Keratinocyte (primary cell): ENCODE measurements at regions not wholly inside any gene's neighbourhood (a gene's known extent, or its start where the extent isn't known, plus 50 kb on each side); places are given as distances from the start of the nearest gene placed in this dataset.

Source experiments
- DNase-seq: peaks from one replicate; pipeline ENCODE4 v3.0.0-alpha.2; 2011; ENCODE audit warnings: low read depth, missing footprints, low spot score
- FAIRE-seq: peaks from 2 replicates; lab custom pipeline; 2011; peaks lifted over from hg19 to GRCh38; lab: Jason Lieb, UNC
- H2AFZ ChIP-seq: 2 replicates; pipeline ENCODE4 v1.6.0; 2012; ENCODE audit warnings: low read length, control low read depth, inconsistent platforms; ENCODE audit not compliant: control insufficient read depth
- H3K27ac ChIP-seq: 2 replicates; pipeline ENCODE4 v1.5.1; 2011; ENCODE audit warnings: low read length; ENCODE audit not compliant: control insufficient read depth, insufficient read depth
- H3K27me3 ChIP-seq: 3 replicates; pipeline ENCODE4 v1.6.0; 2011; ENCODE audit warnings: low read length; ENCODE audit not compliant: control insufficient read depth, insufficient read depth; ENCODE audit errors: extremely low read depth
- H3K36me3 ChIP-seq, 2 experiments: 2 replicates in 1 of 2; 3 replicates in 1 of 2; pipeline ENCODE4 v1.5.1; 2011; ENCODE audit warnings: low read length in 2 of 2, mild to moderate bottlenecking in 1 of 2; ENCODE audit not compliant: control insufficient read depth in 2 of 2, insufficient read depth in 2 of 2; ENCODE audit errors: extremely low read depth in 1 of 2
- H3K4me1 ChIP-seq: 3 replicates; pipeline ENCODE4 v1.5.1; 2011; ENCODE audit warnings: low read length; ENCODE audit not compliant: control insufficient read depth, insufficient read depth; ENCODE audit errors: extremely low read depth
- H3K4me2 ChIP-seq: 3 replicates; pipeline ENCODE4 v1.6.0; 2011; ENCODE audit warnings: low read depth, low read length; ENCODE audit not compliant: control insufficient read depth, insufficient read depth; ENCODE audit errors: extremely low read depth
- H3K4me3 ChIP-seq, 3 experiments: fragments of 200-600 bp in 1 of 3; sonication (generic) in 1 of 3; 2 replicates in 2 of 3; 3 replicates in 1 of 3; pipeline ENCODE4 v1.5.1; 2011 to 2016; ENCODE audit warnings: low read length in 3 of 3, mild to moderate bottlenecking in 3 of 3, control low read depth in 2 of 3, inconsistent platforms in 1 of 3, low read depth in 1 of 3, mixed read lengths in 1 of 3, mixed run types in 1 of 3, moderate library complexity in 1 of 3; ENCODE audit not compliant: control insufficient read depth in 2 of 3, insufficient read depth in 2 of 3; ENCODE audit errors: extremely low read depth in 1 of 3
- H3K79me2 ChIP-seq: 2 replicates; pipeline ENCODE4 v1.6.0; 2012; ENCODE audit warnings: low read length; ENCODE audit not compliant: control insufficient read depth, insufficient read depth
- H3K9ac ChIP-seq: 3 replicates; pipeline ENCODE4 v1.6.0; 2011; ENCODE audit warnings: low read length; ENCODE audit not compliant: control insufficient read depth, insufficient read depth; ENCODE audit errors: extremely low read depth
- H3K9me1 ChIP-seq: 3 replicates; pipeline ENCODE4 v1.6.0; 2011; ENCODE audit warnings: low read length; ENCODE audit not compliant: control insufficient read depth, insufficient read depth; ENCODE audit errors: extremely low read depth
- H3K9me3 ChIP-seq: 2 replicates; pipeline ENCODE4 v1.5.1; 2012; ENCODE audit warnings: low read depth, low read length; ENCODE audit not compliant: control insufficient read depth
- H4K20me1 ChIP-seq: 3 replicates; pipeline ENCODE4 v1.6.0; 2011; ENCODE audit warnings: low read length; ENCODE audit not compliant: control insufficient read depth, insufficient read depth; ENCODE audit errors: extremely low read depth
- EZH2 ChIP-seq: IDR thresholded peaks from one replicate; pipeline ENCODE4 v1.6.1; 2012; ENCODE audit warnings: inconsistent platforms, mild to moderate bottlenecking, low read length, moderate library complexity
- dilution Hi-C: fragments of 300-500 bp; cut with MboI; formaldehyde crosslinking; loops from one replicate; pipeline ENCODE4 v1.7.0; 2020; ENCODE audit warnings: low sequenced_read_pairs; ENCODE audit not compliant: extremely low pct_ligation_motif_present
- TF ChIP-seq, protein P1 (sequence below), 3 experiments: IDR thresholded peaks in 1 of 3; conservative IDR thresholded peaks in 1 of 3; optimal IDR thresholded peaks in 1 of 3; 2 replicates in 2 of 3; 3 replicates in 1 of 3; pipeline versions ENCODE3 to v1.5.1; 2011; ENCODE audit warnings: low read length in 3 of 3, mild to moderate bottlenecking in 3 of 3, moderate library complexity in 2 of 3, control low read depth in 1 of 3, inconsistent platforms in 1 of 3; ENCODE audit not compliant: insufficient read depth in 2 of 3; ENCODE audit errors: extremely low read depth in 1 of 3

DNA sequence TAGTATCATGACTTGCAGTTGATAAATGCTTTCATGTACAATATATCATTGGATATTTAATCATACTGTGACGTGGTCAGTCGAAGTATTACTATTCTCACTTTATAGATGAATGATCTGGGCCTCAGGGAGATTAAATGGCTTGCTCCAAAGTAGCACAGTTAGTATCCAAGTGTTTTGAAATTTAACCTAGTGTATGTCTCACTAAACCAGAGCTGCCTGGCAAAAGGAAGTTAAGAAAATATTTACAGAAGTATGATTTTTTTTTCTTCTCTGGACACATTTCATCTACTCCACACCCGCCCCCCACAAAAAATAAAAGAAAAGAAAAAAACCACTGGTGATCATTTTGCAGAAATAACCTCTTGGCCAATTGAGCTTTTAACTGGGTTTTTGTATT, 71.9 kb upstream of the CXADR start:
- Histone ChIP-seq H3K9me3 (no peaks in the 10 kb centered on the region), H3K27ac (no peak overlapping the region), H3K36me3 (no peaks in the 10 kb centered on the region), H3K79me2 (no peaks in the 10 kb centered on the region), H2AFZ (no peak overlapping the region), H3K9ac (no peak overlapping the region), H4K20me1 (no peaks in the 10 kb centered on the region), H3K4me3 (no peak overlapping the region), H3K4me1 (no peaks in the 10 kb centered on the region), H3K4me2 (no peak overlapping the region), H3K9me1 (no peaks in the 10 kb centered on the region), H3K27me3 (no peaks in the 10 kb centered on the region)
- dilution Hi-C loops = no loop called here
- TF ChIP-seq, protein P1, sequence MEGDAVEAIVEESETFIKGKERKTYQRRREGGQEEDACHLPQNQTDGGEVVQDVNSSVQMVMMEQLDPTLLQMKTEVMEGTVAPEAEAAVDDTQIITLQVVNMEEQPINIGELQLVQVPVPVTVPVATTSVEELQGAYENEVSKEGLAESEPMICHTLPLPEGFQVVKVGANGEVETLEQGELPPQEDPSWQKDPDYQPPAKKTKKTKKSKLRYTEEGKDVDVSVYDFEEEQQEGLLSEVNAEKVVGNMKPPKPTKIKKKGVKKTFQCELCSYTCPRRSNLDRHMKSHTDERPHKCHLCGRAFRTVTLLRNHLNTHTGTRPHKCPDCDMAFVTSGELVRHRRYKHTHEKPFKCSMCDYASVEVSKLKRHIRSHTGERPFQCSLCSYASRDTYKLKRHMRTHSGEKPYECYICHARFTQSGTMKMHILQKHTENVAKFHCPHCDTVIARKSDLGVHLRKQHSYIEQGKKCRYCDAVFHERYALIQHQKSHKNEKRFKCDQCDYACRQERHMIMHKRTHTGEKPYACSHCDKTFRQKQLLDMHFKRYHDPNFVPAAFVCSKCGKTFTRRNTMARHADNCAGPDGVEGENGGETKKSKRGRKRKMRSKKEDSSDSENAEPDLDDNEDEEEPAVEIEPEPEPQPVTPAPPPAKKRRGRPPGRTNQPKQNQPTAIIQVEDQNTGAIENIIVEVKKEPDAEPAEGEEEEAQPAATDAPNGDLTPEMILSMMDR (optimal IDR thresholded peaks at IDR 0.05 in 1 of 3, IDR thresholded peaks at IDR 0.05 in 1 of 3, conservative IDR thresholded peaks at IDR 0.05 in 1 of 3; ENCODE audit: extremely low read depth in 1 of 3, insufficient read depth in 2 of 3, low read length in 3 of 3) = no peak
- TF ChIP-seq EZH2 = no peak
- FAIRE-seq = no peak
- no peak for DNase-seq

DNA sequence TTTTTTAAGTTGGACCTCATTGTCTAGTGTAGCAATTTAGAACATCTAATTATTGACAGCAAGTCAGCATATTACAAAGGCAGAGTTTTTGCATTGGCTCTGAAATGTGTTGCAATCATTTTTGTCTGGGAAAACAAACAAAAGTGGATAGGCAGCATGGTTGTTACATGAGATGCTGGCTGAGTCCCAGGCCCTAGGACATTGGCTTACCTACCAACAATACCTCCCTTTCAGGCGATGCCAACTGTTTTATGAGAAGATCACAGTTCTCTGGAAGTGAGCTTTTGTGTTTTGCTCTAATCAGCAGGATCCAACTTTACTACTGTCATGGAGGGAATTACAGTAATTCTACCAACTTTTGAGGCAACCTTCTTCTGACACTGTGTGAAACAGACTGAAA, 71.5 kb upstream of the CXADR start:
- H3K79me2 ChIP-seq = no peaks in the 10 kb centered on the region
- no peaks in the 10 kb centered on the region for H3K9me1 ChIP-seq
- no peak overlapping the region for H3K27ac ChIP-seq
- no peak overlapping the region for H3K4me3 ChIP-seq
- no peak overlapping the region for H3K9ac ChIP-seq
- H3K4me2 ChIP-seq = no peak overlapping the region
- H4K20me1 ChIP-seq = no peaks in the 10 kb centered on the region
- no peak overlapping the region for H2AFZ ChIP-seq
- no peaks in the 10 kb centered on the region for H3K9me3 ChIP-seq
- DNase-seq = no peak
- dilution Hi-C loops = no loop called here
- H3K27me3 ChIP-seq = no peaks in the 10 kb centered on the region
- TF ChIP-seq, protein P1 (optimal IDR thresholded peaks at IDR 0.05 in 1 of 3, IDR thresholded peaks at IDR 0.05 in 1 of 3, conservative IDR thresholded peaks at IDR 0.05 in 1 of 3; ENCODE audit: extremely low read depth in 1 of 3, insufficient read depth in 2 of 3, low read length in 3 of 3) = no peak
- no peak for TF ChIP-seq EZH2
- FAIRE-seq = peak; percentile 85
- H3K4me1 ChIP-seq = no peaks in the 10 kb centered on the region
- no peaks in the 10 kb centered on the region for H3K36me3 ChIP-seq
